Common myeloid progenitor, CD34-positive (primary cell): ENCODE measurements at regions not wholly inside any gene's neighbourhood (a gene's known extent, or its start where the extent isn't known, plus 50 kb on each side); places are given as distances from the start of the nearest gene placed in this dataset.
"Not testable (repeated sequence)": the region's sequence is repeated elsewhere in the genome, so short reads cannot be mapped to it uniquely, and the experiment has no call there.

Experiments used
- CTCF ChIA-PET: fragments of 350-600 bp; sonication (Branson Sonifier 250); formaldehyde crosslinking; loops from one replicate; lab custom pipeline; 2021; ENCODE audit warnings: antibody characterized with exemption; lab: Charles Lee
- POLR2A ChIA-PET: fragments of 350-600 bp; sonication (Branson Sonifier 250); formaldehyde crosslinking; loops from one replicate; lab custom pipeline; 2021; ENCODE audit warnings: antibody characterized with exemption; lab: Charles Lee
- DNase-seq, 3 donors: peaks; one replicate each; pipeline versions ENCODE4 v3.0.0 to v3.0.0-alpha.2; 2013
- H3K27ac ChIP-seq, 2 experiments: 1 replicate in 1 of 2; 2 replicates in 1 of 2; pipeline ENCODE4 v1.7.0; 2013; ENCODE audit warnings: inconsistent platforms in 2 of 2, low read length in 2 of 2, mild to moderate bottlenecking in 2 of 2, low read depth in 1 of 2, moderate library complexity in 1 of 2; ENCODE audit not compliant: severe bottlenecking in 2 of 2, insufficient read depth in 1 of 2, poor library complexity in 1 of 2
- H3K27me3 ChIP-seq, 5 experiments: replicated peaks in 2 of 5; 1 replicate in 3 of 5; 2 replicates in 2 of 5; pipeline versions ENCODE4 v1.6.1 to v1.7.0; 2013; ENCODE audit warnings: low read length in 4 of 5, mild to moderate bottlenecking in 2 of 5, moderate library complexity in 2 of 5, inconsistent platforms in 1 of 5; ENCODE audit not compliant: insufficient read depth in 5 of 5, control insufficient read depth in 4 of 5
- H3K36me3 ChIP-seq, 4 experiments: 1 replicate in 2 of 4; 2 replicates in 2 of 4; pipeline versions ENCODE4 v1.6.1 to v1.7.0; 2013; ENCODE audit warnings: low read length in 3 of 4, control low read depth in 1 of 4, mild to moderate bottlenecking in 1 of 4; ENCODE audit not compliant: control insufficient read depth in 4 of 4, insufficient read depth in 4 of 4
- H3K4me1 ChIP-seq, 4 experiments: 1 replicate in 3 of 4; 2 replicates in 1 of 4; pipeline versions ENCODE4 v1.6.1 to v1.7.1; 2013; ENCODE audit warnings: low read length in 3 of 4, mild to moderate bottlenecking in 3 of 4, control low read depth in 1 of 4, inconsistent platforms in 1 of 4, moderate library complexity in 1 of 4; ENCODE audit not compliant: control insufficient read depth in 4 of 4, insufficient read depth in 4 of 4; ENCODE audit errors: control extremely low read depth in 1 of 4
- H3K4me3 ChIP-seq, 7 experiments: 1 replicate in 4 of 7; 2 replicates in 3 of 7; pipeline versions ENCODE4 v1.5.1 to v1.7.0; 2013; ENCODE audit warnings: mild to moderate bottlenecking in 7 of 7, low read length in 6 of 7, moderate library complexity in 6 of 7, inconsistent platforms in 2 of 7, low read depth in 2 of 7, control low read depth in 1 of 7; ENCODE audit not compliant: insufficient read depth in 4 of 7, control insufficient read depth in 1 of 7; ENCODE audit errors: extremely low read depth in 1 of 7
- H3K9me3 ChIP-seq, 5 experiments: 1 replicate in 4 of 5; 2 replicates in 1 of 5; pipeline versions ENCODE4 v1.6.1 to v1.7.1; 2013; ENCODE audit warnings: low read length in 4 of 5, mild to moderate bottlenecking in 2 of 5, inconsistent platforms in 1 of 5, low read depth in 1 of 5, moderate library complexity in 1 of 5; ENCODE audit not compliant: control insufficient read depth in 4 of 5, insufficient read depth in 2 of 5; ENCODE audit errors: control extremely low read depth in 1 of 5
- WGBS: methylation state at CpG from one replicate; pipeline ENCODE4 v1.1.5; 2013; ENCODE audit not compliant: insufficient coverage; 5-methylcytosine and 5-hydroxymethylcytosine counted together

- H3K36me3 ChIP-seq, H3K9me3 ChIP-seq, H3K27ac ChIP-seq, H3K4me3 ChIP-seq, POLR2A ChIA-PET, CTCF ChIA-PET, DNase-seq, H3K4me1 ChIP-seq, H3K27me3 ChIP-seq: not testable (repeated sequence)
- WGBS = 96% methylated on average over 2 of the region's 2 CpGs
These were observed 639.2 kb upstream of the RBFOX1 start for GRCh38 chr16:6693418-6693817.

- Histone ChIP-seq H3K27ac (no peak overlapping the region), H3K4me1 (no peaks in the 10 kb centered on the region), H3K9me3 (peaks cover 0 to 2% (median 0%) of the 10 kb centered on the region in 5 experiments), H3K27me3 (peaks cover 0 to 4% (median 0%) of the 10 kb centered on the region in 5 experiments), H3K36me3 (no peaks in the 10 kb centered on the region), H3K4me3 (no peak overlapping the region)
- POLR2A ChIA-PET = no interaction called here
- DNase-seq = no peak
- CTCF ChIA-PET = no interaction called here
- 98% methylated on average over 5 of the region's 5 CpGs for WGBS
These were observed 639.8 kb upstream of the RBFOX1 start for GRCh38 chr16:6692874-6693273.

- Histone ChIP-seq H3K9me3 (peaks cover 0 to 2% (median 0%) of the 10 kb centered on the region in 5 experiments), H3K27me3 (peaks cover 0 to 4% (median 0%) of the 10 kb centered on the region in 5 experiments), H3K4me1 (no peaks in the 10 kb centered on the region), H3K27ac (no peak overlapping the region), H3K4me3 (no peak overlapping the region), H3K36me3 (no peaks in the 10 kb centered on the region)
- no peak for DNase-seq
- POLR2A ChIA-PET = no interaction called here
- 95% methylated on average over 2 of the region's 4 CpGs for WGBS
- CTCF ChIA-PET = no interaction called here
These were observed 641.9 kb upstream of the RBFOX1 start for GRCh38 chr16:6690741-6691140.

- Histone ChIP-seq H3K9me3 (peaks cover 0 to 2% (median 0%) of the 10 kb centered on the region in 5 experiments), H3K27ac (no peak overlapping the region), H3K27me3 (peaks cover 0 to 4% (median 0%) of the 10 kb centered on the region in 5 experiments), H3K36me3 (no peaks in the 10 kb centered on the region), H3K4me3 (no peak overlapping the region), H3K4me1 (no peaks in the 10 kb centered on the region)
- WGBS = 25% methylated on average over 3 of the region's 5 CpGs
- ChIA-PET POLR2A (no interaction called here), CTCF (no interaction called here)
- DNase-seq = no peak
These were observed 643.0 kb upstream of the RBFOX1 start for GRCh38 chr16:6689643-6690042.

GRCh38 chr16:6687593-6687992 is 645.1 kb upstream of the RBFOX1 start:
- no peaks in the 10 kb centered on the region for H3K9me3 ChIP-seq
- 100% methylated on average over 3 of the region's 3 CpGs for WGBS
- ChIA-PET CTCF (no interaction called here), POLR2A (no interaction called here)
- H3K27ac ChIP-seq = no peak overlapping the region
- H3K4me1 ChIP-seq = no peaks in the 10 kb centered on the region
- H3K27me3 ChIP-seq = peaks cover 0 to 4% (median 0%) of the 10 kb centered on the region in 5 experiments
- no peaks in the 10 kb centered on the region for H3K36me3 ChIP-seq
- H3K4me3 ChIP-seq = no peak overlapping the region
- no peak for DNase-seq

- H3K27me3 ChIP-seq = peaks cover 0 to 3% (median 0%) of the 10 kb centered on the region in 5 experiments
- H3K27ac ChIP-seq = no peak overlapping the region
- ChIA-PET POLR2A (no interaction called here), CTCF (interaction anchor here (0.9 to 2.9 kb wide), 8 partner anchors 9 to 1511 kb away, joined by 3 to 15 read pairs (median 4); no protein-coding TSS in a partner anchor)
- H3K4me3 ChIP-seq = no peak overlapping the region
- DNase-seq = peak; percentile 36 to 63 (median 53)
- H3K4me1 ChIP-seq = peaks cover 0 to 6% (median 0%) of the 10 kb centered on the region in 4 experiments
- H3K9me3 ChIP-seq = no peaks in the 10 kb centered on the region
- no peaks in the 10 kb centered on the region for H3K36me3 ChIP-seq
- WGBS = 8% methylated on average over 6 of the region's 7 CpGs
These were observed 648.5 kb upstream of the RBFOX1 start for GRCh38 chr16:6684076-6684673.

GRCh38 chr16:6682142-6682811 is 650.4 kb upstream of the RBFOX1 start:
- ChIA-PET POLR2A (no interaction called here), CTCF (interaction anchor here (0.6 to 2.9 kb wide), 11 partner anchors 7 to 1885 kb away, joined by 3 to 15 read pairs (median 4); no protein-coding TSS in a partner anchor)
- Histone ChIP-seq H3K27me3 (peaks cover 0 to 3% (median 0%) of the 10 kb centered on the region in 5 experiments), H3K4me1 (peaks cover 0 to 7% (median 0%) of the 10 kb centered on the region in 4 experiments), H3K27ac (no peak overlapping the region), H3K4me3 (no peak overlapping the region), H3K36me3 (no peaks in the 10 kb centered on the region), H3K9me3 (no peaks in the 10 kb centered on the region)
- DNase-seq = peak; percentile 41 to 60 (median 53)
- WGBS = 14% methylated on average over 9 of the region's 19 CpGs
